ENCODE measurements at regions not wholly inside any gene's neighbourhood (a gene's known extent, or its start where the extent isn't known, plus 50 kb on each side); places are given as distances from the start of the nearest gene placed in this dataset.

DNA sequence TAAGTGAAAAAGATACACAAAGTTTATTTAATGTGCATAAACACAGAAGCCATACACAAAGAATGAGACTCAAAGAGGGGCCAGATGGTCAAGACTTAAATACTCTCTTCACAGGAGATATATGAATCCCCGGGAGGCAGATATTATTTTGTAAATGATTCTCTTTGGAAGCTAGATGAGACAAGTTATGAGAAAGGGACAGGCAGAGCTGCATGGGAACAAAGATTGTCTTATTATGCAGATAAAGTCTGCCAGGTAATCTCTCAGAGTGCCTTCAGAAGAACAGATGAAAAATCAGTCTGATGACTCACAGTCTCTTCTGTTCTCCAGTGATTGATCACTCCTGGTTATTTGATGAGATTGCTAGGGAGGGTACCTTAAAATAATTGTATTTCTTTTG is 89.0 kb downstream of the NAF1 start:
- Mint-ChIP-seq H3K4me3 (no peak overlapping the region), H3K27me3 (ENCODE audit: low read depth) (peaks cover 2% of the 10 kb centered on the region), H3K36me3 (ENCODE audit: low read depth) (no peaks in the 10 kb centered on the region), H3K4me1 (ENCODE audit: low read depth) (no peaks in the 10 kb centered on the region), H3K27ac (no peak overlapping the region), H3K9me3 (no peaks in the 10 kb centered on the region)
- DNase-seq (ENCODE audit: low spot score) = no peak

DNA sequence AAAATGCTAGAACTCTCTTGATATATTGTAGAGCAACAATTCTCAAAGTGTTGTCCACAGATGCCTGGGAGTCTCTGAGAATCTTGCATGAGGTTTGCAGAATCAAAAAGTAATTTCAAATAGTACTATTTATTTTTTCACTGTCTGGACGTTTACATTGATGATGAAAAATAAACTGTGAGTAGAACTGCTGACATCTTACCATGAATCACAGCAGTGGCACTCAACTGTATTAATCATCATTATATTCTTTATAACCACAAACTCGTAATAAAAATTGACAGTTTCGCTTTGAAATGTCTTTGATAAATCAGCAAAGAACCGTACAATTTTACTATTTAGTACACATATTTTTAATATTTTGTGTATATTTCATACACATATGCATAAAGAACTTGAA is 94.5 kb downstream of the NAF1 start:
- no peak overlapping the region for H3K27ac Mint-ChIP-seq
- H3K27me3 Mint-ChIP-seq (ENCODE audit: low read depth) = no peaks in the 10 kb centered on the region
- no peaks in the 10 kb centered on the region for H3K9me3 Mint-ChIP-seq
- no peak for DNase-seq (ENCODE audit: low spot score)
- H3K4me1 Mint-ChIP-seq (ENCODE audit: low read depth) = no peaks in the 10 kb centered on the region
- H3K4me3 Mint-ChIP-seq = no peak overlapping the region
- no peaks in the 10 kb centered on the region for H3K36me3 Mint-ChIP-seq (ENCODE audit: low read depth)

DNA sequence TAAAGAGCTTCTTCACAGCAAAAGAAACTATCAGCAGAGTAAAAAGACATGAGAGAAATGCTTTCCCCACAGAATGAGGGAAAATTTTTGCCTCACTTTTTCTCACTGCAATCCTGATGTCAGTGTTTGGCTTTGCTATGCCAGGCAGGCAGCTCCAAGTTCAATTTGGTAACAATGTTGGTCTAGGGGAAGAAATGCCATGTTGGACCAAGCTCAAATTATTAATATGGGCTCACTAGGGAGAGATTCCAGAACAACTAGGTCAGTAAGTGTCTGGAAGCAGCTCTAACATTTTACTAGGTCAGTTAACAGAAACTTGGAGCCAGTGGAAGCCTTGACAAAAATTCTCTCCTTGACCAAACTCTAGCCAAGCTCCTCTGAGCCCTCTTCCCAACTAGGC is 95.4 kb downstream of the NAF1 start:
- H3K4me3 Mint-ChIP-seq = no peak overlapping the region
- DNase-seq (ENCODE audit: low spot score) = no peak

DNA sequence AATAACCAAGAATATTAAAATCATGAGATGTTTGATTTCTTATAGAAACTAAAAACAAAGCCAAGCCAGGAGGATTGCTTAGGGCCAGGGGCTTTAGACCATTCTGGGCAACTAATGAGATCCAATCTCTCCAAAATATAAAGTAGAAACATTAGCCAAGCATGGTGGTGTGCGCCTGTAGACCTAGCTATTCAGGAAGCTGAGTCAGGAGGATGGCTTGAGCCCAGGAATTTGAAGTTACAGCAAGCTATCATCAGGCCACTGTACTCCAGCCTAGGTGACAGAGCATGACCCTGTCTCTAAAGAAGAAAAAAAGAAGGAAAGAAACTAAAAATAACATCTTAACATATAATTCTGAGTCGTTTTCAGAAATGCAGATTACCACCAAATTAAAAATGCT is 96.7 kb downstream of the NAF1 start:
- no peaks in the 10 kb centered on the region for H3K27me3 Mint-ChIP-seq (ENCODE audit: low read depth)
- no peaks in the 10 kb centered on the region for H3K9me3 Mint-ChIP-seq
- no peaks in the 10 kb centered on the region for H3K36me3 Mint-ChIP-seq (ENCODE audit: low read depth)
- H3K4me3 Mint-ChIP-seq = no peak overlapping the region
- H3K27ac Mint-ChIP-seq = no peak overlapping the region
- no peaks in the 10 kb centered on the region for H3K4me1 Mint-ChIP-seq (ENCODE audit: low read depth)
- DNase-seq (ENCODE audit: low spot score) = no peak

More for the DNA sequence above, 95.4 kb downstream of the NAF1 start:
- Mint-ChIP-seq H3K4me1 (ENCODE audit: low read depth) (no peaks in the 10 kb centered on the region), H3K27ac (no peak overlapping the region), H3K36me3 (ENCODE audit: low read depth) (no peaks in the 10 kb centered on the region), H3K9me3 (no peaks in the 10 kb centered on the region), H3K27me3 (ENCODE audit: low read depth) (no peaks in the 10 kb centered on the region)

DNA sequence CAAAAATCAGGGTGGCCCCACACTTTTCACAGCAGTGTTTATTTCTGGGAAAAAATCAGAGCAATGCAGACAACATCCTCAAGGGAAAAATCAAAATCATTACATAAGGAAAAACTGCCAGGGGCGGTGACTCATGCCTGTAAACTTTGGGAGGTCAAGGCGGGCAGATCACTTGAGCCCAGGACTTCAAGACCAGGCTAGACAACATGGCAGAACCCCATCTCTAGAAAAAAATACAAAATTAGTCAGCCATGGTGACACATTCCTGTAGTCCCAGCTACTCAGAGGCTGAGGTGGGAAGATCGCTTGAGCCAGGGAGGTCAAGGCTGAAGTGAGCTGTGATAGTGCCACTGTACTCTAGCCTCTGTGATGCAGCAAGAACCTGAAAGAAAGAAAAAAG is 102.8 kb downstream of the NAF1 start:
- Mint-ChIP-seq H3K27ac (no peak overlapping the region), H3K9me3 (no peaks in the 10 kb centered on the region), H3K36me3 (ENCODE audit: low read depth) (no peaks in the 10 kb centered on the region), H3K4me3 (no peak overlapping the region), H3K27me3 (ENCODE audit: low read depth) (no peaks in the 10 kb centered on the region), H3K4me1 (ENCODE audit: low read depth) (no peaks in the 10 kb centered on the region)
- no peak for DNase-seq (ENCODE audit: low spot score)

DNA sequence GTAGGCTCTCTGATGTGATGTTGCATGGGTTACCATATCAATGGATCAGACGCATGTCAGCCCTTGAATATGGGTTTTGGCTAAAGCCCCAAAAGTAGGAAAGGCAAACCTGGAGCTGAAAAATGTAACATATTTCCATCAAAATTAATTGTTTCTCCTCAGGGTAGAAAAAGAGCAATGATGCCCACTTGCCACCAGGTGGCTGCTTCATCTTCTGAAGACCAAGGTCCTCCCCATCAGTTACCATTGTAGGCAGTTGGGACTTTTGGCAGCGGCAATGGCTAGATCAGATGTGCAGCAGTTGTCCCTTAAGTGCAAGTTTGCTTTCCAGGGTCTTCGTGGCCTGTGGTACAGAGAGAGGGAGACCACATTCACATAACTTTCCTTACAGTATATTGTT is 118.2 kb downstream of the NAF1 start:
- Mint-ChIP-seq H3K27me3 (ENCODE audit: low read depth) (no peaks in the 10 kb centered on the region), H3K4me3 (no peak overlapping the region), H3K4me1 (ENCODE audit: low read depth) (no peaks in the 10 kb centered on the region), H3K9me3 (no peaks in the 10 kb centered on the region), H3K27ac (no peak overlapping the region), H3K36me3 (ENCODE audit: low read depth) (no peaks in the 10 kb centered on the region)
- no peak for DNase-seq (ENCODE audit: low spot score)

DNA sequence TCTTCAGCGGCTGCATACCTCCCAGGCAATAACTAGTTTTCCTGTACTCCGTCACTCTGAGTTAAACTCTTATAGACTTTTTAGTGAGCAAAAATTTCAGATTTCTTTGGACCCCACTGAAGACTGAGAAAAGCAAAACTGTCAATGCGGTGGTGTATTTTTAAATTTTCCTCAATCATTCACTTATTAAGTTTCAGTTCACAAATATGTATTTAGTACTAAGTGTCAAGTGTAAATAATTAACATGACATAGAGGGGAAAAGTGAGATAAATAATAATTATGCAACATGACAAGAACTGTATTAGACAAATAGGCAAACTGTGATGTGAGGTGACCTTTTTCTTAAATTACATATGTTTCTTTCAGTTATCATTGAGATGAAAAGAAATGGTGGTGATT is 124.4 kb downstream of the NAF1 start:
- H3K27me3 Mint-ChIP-seq (ENCODE audit: low read depth) = peaks cover 2% of the 10 kb centered on the region
- H3K27ac Mint-ChIP-seq = no peak overlapping the region
- H3K9me3 Mint-ChIP-seq = no peaks in the 10 kb centered on the region
- DNase-seq (ENCODE audit: low spot score) = no peak
- no peaks in the 10 kb centered on the region for H3K4me1 Mint-ChIP-seq (ENCODE audit: low read depth)
- no peak overlapping the region for H3K4me3 Mint-ChIP-seq
- H3K36me3 Mint-ChIP-seq (ENCODE audit: low read depth) = no peaks in the 10 kb centered on the region

DNA sequence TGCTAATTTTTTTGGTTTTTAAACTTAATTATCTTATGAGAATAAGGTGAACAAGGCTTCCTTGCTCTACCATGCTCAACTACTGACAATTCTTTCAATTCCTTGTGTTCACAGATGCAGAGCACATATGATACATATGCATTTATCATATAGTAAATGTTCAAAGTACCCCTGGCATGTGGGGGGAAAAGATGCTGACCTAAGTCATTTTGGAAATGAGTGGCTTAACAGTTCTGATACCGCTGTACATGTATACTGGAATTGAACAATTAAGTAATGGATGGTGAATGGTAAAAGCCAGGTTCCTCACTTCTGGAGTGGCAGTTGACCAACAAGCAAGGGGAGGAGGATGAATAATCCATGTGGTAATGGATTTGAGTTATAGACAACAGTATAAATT is 149.6 kb downstream of the NAF1 start:
- no peaks in the 10 kb centered on the region for H3K36me3 Mint-ChIP-seq (ENCODE audit: low read depth)
- no peak overlapping the region for H3K27ac Mint-ChIP-seq
- no peaks in the 10 kb centered on the region for H3K9me3 Mint-ChIP-seq
- no peak for DNase-seq (ENCODE audit: low spot score)
- no peak overlapping the region for H3K4me3 Mint-ChIP-seq
- H3K4me1 Mint-ChIP-seq (ENCODE audit: low read depth) = no peaks in the 10 kb centered on the region
- H3K27me3 Mint-ChIP-seq (ENCODE audit: low read depth) = no peaks in the 10 kb centered on the region

DNA sequence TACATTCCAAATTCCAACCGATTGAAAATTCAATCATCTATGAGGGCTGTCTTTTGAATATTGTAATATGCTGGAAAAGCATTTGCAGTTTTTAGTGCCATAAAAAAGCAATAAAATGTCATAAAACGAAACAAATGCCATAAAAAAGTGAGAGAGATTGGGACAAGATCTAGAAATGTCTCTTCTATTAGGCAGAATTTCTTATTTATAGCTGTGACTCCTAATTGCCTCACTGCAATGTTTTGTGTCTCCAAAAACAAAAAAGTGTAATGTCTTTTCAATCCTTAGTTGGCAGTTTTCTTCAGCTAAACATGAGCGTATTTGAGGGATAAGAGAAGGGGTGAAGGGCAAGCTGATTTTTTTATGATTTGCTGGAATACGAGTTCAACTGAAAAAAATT is 153.9 kb downstream of the NAF1 start:
- no peak overlapping the region for H3K4me3 Mint-ChIP-seq
- H3K27me3 Mint-ChIP-seq (ENCODE audit: low read depth) = no peaks in the 10 kb centered on the region
- H3K4me1 Mint-ChIP-seq (ENCODE audit: low read depth) = no peaks in the 10 kb centered on the region
- no peak overlapping the region for H3K27ac Mint-ChIP-seq
- no peak for DNase-seq (ENCODE audit: low spot score)
- no peaks in the 10 kb centered on the region for H3K9me3 Mint-ChIP-seq
- no peaks in the 10 kb centered on the region for H3K36me3 Mint-ChIP-seq (ENCODE audit: low read depth)

DNA sequence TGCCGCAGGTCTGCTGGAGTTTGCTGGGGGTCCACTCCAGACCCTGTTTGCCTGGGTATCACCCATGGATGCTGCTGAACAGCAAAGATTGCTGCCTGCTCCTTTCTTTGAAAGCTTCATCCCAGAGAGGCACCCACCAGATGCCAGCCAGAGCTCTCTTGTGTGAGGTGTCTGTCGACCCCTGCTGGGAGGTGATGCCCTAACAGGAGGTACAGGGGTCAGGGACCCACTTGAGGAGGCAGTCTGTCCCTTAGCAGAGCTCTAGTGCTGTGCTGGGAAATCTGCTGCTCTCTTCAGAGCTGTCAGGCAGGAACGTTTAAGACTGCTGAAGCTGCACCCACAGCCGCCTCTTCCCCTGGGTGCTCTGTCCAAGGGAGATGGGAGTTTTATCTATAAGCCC is 162.7 kb downstream of the NAF1 start:
- DNase-seq (ENCODE audit: low spot score) = no peak
- Mint-ChIP-seq H3K4me1 (ENCODE audit: low read depth) (no peaks in the 10 kb centered on the region), H3K27ac (no peak overlapping the region), H3K4me3 (no peak overlapping the region), H3K36me3 (ENCODE audit: low read depth) (no peaks in the 10 kb centered on the region), H3K9me3 (peaks cover 13% of the 10 kb centered on the region), H3K27me3 (ENCODE audit: low read depth) (no peaks in the 10 kb centered on the region)

DNA sequence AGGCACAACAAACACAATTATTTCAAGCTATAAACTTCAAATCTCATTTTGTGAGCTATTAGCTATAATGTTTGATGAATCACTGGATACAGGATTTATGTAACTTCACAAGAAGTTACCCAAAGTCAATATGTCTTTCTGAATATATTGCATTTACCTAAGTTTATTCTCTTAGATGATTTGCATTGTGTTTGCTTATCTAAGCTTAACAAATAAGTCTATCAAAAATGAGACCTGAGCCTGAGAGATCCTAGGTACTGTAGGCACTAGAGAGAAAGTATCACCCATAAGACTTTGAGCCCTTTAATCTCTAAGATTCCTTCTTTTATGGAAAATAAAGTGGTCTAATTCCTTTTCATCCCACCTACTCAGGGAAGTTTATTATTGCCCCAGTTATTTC is 178.2 kb downstream of the NAF1 start:
- Mint-ChIP-seq H3K27me3 (ENCODE audit: low read depth) (no peaks in the 10 kb centered on the region), H3K36me3 (ENCODE audit: low read depth) (no peaks in the 10 kb centered on the region), H3K27ac (no peak overlapping the region), H3K4me3 (no peak overlapping the region), H3K9me3 (no peaks in the 10 kb centered on the region), H3K4me1 (ENCODE audit: low read depth) (no peaks in the 10 kb centered on the region)
- no peak for DNase-seq (ENCODE audit: low spot score)

DNA sequence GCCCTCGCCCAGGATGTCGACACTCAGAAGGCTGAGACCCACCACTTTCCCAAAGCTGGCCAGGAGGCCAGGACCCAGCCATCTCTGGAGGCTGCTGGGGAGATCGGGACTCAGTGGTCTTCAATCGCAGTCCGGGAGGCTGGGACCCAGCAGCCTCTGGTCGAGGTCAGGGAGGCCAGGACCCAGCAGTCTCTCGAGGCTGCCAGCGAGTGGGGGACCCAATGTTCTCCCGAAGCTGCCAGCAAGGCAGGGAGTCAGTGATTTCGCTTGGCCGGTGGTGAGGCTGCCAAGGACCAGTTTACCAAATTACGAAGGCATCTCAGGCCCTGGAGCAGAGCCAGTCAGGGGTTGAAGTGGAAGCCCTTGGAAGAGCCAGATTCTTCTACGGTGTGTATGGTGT is 181.6 kb downstream of the NAF1 start:
- no peaks in the 10 kb centered on the region for H3K9me3 Mint-ChIP-seq
- H3K4me1 Mint-ChIP-seq (ENCODE audit: low read depth) = no peaks in the 10 kb centered on the region
- no peaks in the 10 kb centered on the region for H3K27me3 Mint-ChIP-seq (ENCODE audit: low read depth)
- no peak overlapping the region for H3K27ac Mint-ChIP-seq
- DNase-seq (ENCODE audit: low spot score) = no peak
- no peaks in the 10 kb centered on the region for H3K36me3 Mint-ChIP-seq (ENCODE audit: low read depth)
- H3K4me3 Mint-ChIP-seq = no peak overlapping the region

DNA sequence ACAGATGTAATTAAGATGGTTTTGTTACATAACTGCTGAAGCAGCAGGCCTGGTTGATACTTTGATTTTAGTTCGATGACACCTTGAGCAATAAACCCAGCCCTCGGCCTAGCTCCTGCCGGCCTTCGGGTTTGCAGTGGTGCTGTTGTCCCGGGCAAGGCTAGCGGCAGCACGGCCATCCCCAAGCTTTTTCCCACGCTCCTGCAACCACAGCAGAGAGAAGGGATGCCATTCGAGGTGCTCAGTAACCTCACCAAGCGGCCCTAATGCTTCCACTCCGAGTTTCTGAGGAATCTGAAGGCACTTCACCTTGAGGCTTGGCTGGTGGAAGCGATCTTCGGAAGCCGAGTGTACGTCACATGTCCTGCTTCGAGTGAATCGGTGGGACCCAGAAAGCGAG is 182.1 kb downstream of the NAF1 start:
- Mint-ChIP-seq H3K27ac (no peak overlapping the region), H3K4me3 (no peak overlapping the region), H3K4me1 (ENCODE audit: low read depth) (no peaks in the 10 kb centered on the region), H3K27me3 (ENCODE audit: low read depth) (no peaks in the 10 kb centered on the region), H3K9me3 (no peaks in the 10 kb centered on the region), H3K36me3 (ENCODE audit: low read depth) (no peaks in the 10 kb centered on the region)
- DNase-seq (ENCODE audit: low spot score) = no peak

DNA sequence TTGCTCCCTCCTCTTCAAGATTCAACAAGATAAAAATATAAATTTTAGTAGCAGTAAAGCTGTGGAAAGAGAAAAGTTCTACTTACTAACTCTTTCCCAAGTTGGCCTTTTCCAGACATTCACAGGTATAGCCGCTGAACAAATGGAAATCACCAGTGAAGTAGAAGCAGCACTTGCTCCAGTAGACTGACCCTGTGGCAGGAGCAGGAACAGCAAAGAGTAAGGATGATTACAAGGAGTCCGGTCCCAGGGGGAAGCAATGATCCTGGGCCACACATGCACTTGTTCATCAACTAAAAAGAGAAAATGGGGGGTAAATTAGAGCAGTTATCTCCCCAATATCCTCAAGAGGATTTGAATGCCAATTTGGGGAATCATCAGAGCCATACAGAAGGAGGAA is 184.9 kb downstream of the NAF1 start:
- DNase-seq (ENCODE audit: low spot score) = no peak
- no peaks in the 10 kb centered on the region for H3K27me3 Mint-ChIP-seq (ENCODE audit: low read depth)

DNA sequence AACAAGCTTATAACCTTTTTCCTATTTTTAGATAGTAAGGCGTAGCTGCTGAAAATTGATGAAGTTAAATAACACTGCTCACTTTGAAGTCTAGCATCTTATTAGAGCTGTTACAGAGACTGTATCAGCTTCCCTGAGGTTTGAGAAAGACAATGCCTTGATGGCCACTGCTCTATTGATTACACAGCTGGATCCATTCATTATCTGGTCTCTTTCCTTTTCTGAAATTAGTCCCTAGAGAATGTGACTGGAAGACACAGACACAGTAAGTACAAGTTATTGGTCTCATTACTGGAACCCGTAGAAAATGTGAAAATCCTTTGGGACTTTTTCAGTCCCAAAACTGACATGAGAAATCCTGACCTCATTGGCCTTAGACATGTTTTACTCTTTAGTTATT is 188.3 kb downstream of the NAF1 start:
- Mint-ChIP-seq H3K4me3 (no peak overlapping the region), H3K9me3 (no peaks in the 10 kb centered on the region), H3K4me1 (ENCODE audit: low read depth) (no peaks in the 10 kb centered on the region), H3K27ac (no peak overlapping the region), H3K36me3 (ENCODE audit: low read depth) (no peaks in the 10 kb centered on the region), H3K27me3 (ENCODE audit: low read depth) (no peaks in the 10 kb centered on the region)
- no peak for DNase-seq (ENCODE audit: low spot score)

More for the DNA sequence above, 184.9 kb downstream of the NAF1 start:
- Mint-ChIP-seq H3K27ac (no peak overlapping the region), H3K4me1 (ENCODE audit: low read depth) (no peaks in the 10 kb centered on the region), H3K36me3 (ENCODE audit: low read depth) (no peaks in the 10 kb centered on the region), H3K4me3 (no peak overlapping the region), H3K9me3 (no peaks in the 10 kb centered on the region)

DNA sequence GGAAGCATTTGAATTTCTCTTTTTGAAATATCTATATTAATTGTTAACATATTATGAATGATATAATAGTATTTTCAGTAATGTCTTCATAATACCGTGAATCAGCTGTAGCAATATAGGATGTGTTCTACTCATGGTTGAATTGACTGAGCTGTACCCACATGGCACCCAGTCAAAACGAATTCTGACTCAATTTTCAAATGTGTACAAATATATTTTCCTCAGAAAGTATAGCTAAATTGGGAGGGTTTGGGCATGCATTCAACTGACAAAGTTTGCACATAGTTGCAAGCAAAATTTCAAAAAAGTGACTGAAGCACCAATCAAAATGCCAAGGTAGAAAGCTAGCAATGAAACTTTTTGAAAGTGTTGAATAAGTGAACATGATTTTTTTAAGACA is 188.9 kb downstream of the NAF1 start:
- H3K4me1 Mint-ChIP-seq (ENCODE audit: low read depth) = no peaks in the 10 kb centered on the region
- no peak overlapping the region for H3K27ac Mint-ChIP-seq
- H3K27me3 Mint-ChIP-seq (ENCODE audit: low read depth) = no peaks in the 10 kb centered on the region
- no peaks in the 10 kb centered on the region for H3K9me3 Mint-ChIP-seq
- no peak for DNase-seq (ENCODE audit: low spot score)
- no peak overlapping the region for H3K4me3 Mint-ChIP-seq
- no peaks in the 10 kb centered on the region for H3K36me3 Mint-ChIP-seq (ENCODE audit: low read depth)
